AML-193 (cell line): ENCODE measurements at regions not wholly inside any gene's neighbourhood (a gene's known extent, or its start where the extent isn't known, plus 50 kb on each side); places are given as distances from the start of the nearest gene placed in this dataset.

Source experiments
- DNase-seq, 2 experiments: peaks; one replicate each; lab custom pipeline; 2025; lab: John Stamatoyannopoulos, UW

DNA sequence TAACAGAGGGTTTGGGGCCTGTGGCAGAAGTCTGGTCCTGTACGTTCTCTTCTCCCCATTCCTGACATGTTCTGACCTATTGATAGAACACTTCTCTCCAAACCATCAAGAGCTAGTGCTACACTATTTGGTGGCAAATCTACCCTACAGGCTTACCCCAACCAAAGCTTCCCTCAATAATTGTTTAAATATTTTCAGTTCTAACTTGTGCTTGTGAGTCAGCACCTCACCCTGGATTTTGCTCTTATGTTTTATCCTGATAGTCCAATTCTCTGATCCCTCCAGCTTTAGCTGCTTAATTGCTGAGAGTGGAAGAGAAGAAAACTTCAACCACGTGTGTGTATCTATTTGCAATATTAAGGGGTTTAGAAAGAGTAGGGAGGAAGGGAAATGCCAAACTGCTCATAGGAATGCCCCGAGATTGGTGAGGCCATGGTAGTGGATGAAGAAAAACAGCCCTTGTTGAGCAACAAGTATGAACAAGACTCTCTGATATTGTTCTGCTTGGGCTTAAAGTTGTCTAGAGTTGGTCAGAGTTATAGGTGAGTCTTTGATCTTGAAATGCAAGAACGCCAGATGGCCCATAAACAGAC, 67.8 kb upstream of the PARD3B start:
- no peak for DNase-seq

DNA sequence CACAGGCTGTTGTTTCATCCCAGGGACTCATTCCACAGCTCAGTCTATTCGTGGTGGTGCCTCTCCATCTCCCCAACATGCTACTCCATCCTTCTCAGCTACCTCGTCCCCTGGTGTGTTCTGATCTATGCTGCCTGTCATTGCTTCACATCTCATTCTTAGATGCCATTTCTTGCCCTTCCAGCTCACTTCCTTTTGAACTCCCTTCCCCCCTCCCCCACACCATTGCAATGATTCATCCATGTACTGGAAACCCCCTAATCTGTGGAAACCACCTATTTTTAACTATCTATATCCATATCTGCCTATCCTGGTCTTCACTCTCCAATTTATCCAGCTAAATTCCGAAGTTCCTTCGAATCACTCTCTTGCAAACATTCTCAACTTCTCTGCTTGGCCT, 65.7 kb upstream of the PARD3B start:
- no peak for DNase-seq

- DNase-seq: no peak
Observed at GRCh38 chr2:204480676-204481075, 64.6 kb upstream of the PARD3B start.

DNA sequence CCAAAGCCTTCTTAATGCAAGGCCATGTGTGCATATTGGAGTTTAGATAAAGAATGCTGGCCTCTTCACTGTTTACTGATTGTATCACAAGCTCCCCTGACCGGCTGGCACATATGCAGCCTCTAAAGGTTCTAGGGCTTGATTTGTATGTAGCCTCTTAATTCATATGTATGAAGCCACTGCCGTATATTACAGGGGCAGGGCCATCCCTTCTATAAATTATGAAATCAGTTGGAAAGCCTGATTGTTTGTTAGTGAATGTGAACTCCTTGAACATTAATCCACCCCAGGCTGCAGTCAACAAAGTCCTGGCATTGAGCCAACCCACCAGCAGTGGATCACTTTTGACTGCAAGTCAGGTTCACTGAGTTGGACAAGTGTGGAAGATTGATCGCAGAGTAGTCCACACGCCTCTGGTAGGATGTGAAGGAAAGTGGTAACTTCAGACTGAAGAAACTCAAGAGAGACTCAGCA, 61.6 kb upstream of the PARD3B start:
- no peak for DNase-seq

- DNase-seq: no peak
Observed at GRCh38 chr2:204486321-204486720, 59.0 kb upstream of the PARD3B start.

GRCh38 chr2:204486805-204487204, 58.5 kb upstream of the PARD3B start:
- DNase-seq: no peak

- DNase-seq: no peak
Observed at GRCh38 chr2:204487447-204488229, 57.6 kb upstream of the PARD3B start.

DNA sequence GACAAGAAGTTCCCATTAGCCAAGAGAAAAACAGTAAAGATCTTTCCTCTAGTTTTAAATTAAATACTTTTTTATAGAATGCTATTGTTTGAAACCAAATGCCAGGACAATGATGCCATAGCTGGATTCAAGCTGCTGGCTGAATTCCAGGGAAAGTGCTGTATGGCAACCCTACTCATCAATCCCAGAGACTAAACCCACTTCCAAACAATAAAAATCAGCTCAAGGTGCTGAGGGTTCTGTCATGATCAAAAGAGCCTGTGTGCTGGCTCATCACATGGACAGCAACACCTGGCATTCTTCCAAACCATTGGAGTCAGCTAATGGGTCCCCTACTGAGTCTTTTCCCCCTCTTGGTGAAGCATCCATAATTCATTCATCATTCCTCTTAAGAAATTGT, 53.7 kb upstream of the PARD3B start:
- DNase-seq: no peak

DNA sequence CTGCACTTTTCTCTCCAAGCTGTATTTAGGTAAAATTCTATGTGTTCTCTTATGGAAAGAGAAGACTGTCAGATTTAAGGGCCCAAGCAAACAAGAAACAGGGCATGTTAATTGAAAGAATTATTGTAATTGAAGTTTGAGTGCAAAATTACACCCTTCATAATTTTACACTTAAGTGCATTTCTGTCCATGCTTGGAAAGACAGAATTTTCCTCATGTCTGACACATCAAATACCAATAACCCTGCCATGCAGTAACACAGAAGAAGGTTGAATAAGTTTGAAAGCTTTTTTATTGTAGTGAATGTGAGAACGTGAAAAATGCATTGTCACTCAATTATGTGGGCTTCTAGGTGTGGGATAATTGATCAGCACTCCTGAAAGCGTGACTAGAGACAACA, 52.9 kb upstream of the PARD3B start:
- DNase-seq: no peak

GRCh38 chr2:204494681-204495080, 50.6 kb upstream of the PARD3B start:
- no peak for DNase-seq

DNA sequence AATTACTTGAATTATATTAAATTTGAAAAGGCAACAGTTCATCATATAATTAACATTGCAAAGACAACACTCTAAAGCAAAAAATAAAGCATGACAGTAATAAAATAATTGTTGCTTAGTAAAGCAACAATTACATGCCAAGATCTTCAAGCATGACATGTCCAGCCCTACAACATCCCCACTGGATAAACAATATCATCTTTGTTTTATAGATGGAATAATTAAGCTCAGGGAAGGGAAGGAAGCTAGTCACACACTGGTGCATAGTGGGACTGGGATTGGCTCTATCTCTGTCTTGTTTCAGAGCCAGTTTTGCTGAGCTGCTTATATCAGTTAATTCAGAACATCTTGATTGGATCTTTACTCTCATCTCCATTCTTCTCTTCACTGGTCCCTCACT, 49.9 kb upstream of the PARD3B start:
- DNase-seq: no peak
